Glutamatergic neuron (in vitro differentiated cells): ENCODE measurements at regions not wholly inside any gene's neighbourhood (a gene's known extent, or its start where the extent isn't known, plus 50 kb on each side); places are given as distances from the start of the nearest gene placed in this dataset.

Experiments used
- DNase-seq: peaks from one replicate; pipeline ENCODE4 v3.0.0; 2022
- H3K27ac Mint-ChIP-seq: one replicate; pipeline ENCODE4 v1.8.0; 2020; ENCODE audit warnings: mild to moderate bottlenecking, mixed read lengths, inconsistent platforms; ENCODE audit not compliant: unreplicated experiment
- H3K27me3 Mint-ChIP-seq: one replicate; pipeline ENCODE4 v1.8.0; 2020; ENCODE audit warnings: mild to moderate bottlenecking, moderate library complexity, mixed read lengths, inconsistent platforms; ENCODE audit not compliant: unreplicated experiment
- H3K36me3 Mint-ChIP-seq: one replicate; pipeline ENCODE4 v1.8.0; 2020; ENCODE audit warnings: mild to moderate bottlenecking, mixed read lengths, inconsistent platforms; ENCODE audit not compliant: unreplicated experiment
- H3K4me1 Mint-ChIP-seq: one replicate; pipeline ENCODE4 v1.8.0; 2020; ENCODE audit warnings: mild to moderate bottlenecking, low read depth, mixed read lengths, inconsistent platforms; ENCODE audit not compliant: unreplicated experiment
- H3K4me3 Mint-ChIP-seq: one replicate; pipeline ENCODE4 v1.8.0; 2020; ENCODE audit warnings: mild to moderate bottlenecking, mixed read lengths, inconsistent platforms; ENCODE audit not compliant: unreplicated experiment
- H3K9me3 Mint-ChIP-seq: one replicate; pipeline ENCODE4 v1.8.0; 2020; ENCODE audit warnings: mild to moderate bottlenecking, moderate library complexity, mixed read lengths, inconsistent platforms; ENCODE audit not compliant: unreplicated experiment
- TF ChIP-seq, protein P1 (sequence below): fragments of 200-600 bp; sonication (generic); IDR thresholded peaks from one replicate; pipeline ENCODE4 v1.5.0; 2021; ENCODE audit not compliant: partially characterized antibody, unreplicated experiment

DNA sequence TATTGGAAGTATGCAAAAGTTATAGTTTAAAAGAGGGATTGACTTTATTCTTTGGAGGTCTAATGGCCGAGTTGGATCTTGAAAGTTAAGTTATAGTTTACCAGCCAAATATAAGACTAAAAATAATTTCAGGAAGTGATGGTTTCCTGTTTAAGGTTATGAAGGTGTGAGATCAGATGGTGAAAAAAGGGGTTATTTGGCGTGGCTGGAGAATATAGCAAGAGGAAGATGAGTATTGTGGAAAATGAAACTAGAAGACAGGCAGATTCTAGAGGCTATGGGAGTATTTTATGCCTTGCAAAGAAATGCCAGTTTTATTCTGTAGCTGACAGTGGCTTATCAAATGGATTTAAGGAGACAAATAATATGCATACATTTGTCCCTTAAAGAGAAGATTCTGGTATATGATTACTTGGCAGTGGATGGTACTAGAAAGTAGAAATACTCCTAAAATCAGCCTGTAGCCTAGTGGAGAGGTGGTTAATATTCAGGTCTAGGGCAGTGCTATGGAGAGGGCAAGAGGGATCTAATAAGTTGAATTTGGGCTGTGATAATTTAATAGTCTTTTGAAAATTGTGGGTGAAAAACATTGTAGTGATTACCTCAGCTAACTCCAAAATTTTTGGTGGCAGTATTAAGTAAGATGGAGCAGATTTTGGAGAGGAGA is 1091.8 kb upstream of the ATXN7L3B start:
- TF ChIP-seq, protein P1, sequence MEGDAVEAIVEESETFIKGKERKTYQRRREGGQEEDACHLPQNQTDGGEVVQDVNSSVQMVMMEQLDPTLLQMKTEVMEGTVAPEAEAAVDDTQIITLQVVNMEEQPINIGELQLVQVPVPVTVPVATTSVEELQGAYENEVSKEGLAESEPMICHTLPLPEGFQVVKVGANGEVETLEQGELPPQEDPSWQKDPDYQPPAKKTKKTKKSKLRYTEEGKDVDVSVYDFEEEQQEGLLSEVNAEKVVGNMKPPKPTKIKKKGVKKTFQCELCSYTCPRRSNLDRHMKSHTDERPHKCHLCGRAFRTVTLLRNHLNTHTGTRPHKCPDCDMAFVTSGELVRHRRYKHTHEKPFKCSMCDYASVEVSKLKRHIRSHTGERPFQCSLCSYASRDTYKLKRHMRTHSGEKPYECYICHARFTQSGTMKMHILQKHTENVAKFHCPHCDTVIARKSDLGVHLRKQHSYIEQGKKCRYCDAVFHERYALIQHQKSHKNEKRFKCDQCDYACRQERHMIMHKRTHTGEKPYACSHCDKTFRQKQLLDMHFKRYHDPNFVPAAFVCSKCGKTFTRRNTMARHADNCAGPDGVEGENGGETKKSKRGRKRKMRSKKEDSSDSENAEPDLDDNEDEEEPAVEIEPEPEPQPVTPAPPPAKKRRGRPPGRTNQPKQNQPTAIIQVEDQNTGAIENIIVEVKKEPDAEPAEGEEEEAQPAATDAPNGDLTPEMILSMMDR: no peak
- no peak overlapping the region for H3K4me3 Mint-ChIP-seq
- H3K27me3 Mint-ChIP-seq: no peaks in the 10 kb centered on the region
- H3K27ac Mint-ChIP-seq: no peak overlapping the region
- no peaks in the 10 kb centered on the region for H3K9me3 Mint-ChIP-seq
- DNase-seq: no peak
- H3K36me3 Mint-ChIP-seq: no peaks in the 10 kb centered on the region
- no peaks in the 10 kb centered on the region for H3K4me1 Mint-ChIP-seq

DNA sequence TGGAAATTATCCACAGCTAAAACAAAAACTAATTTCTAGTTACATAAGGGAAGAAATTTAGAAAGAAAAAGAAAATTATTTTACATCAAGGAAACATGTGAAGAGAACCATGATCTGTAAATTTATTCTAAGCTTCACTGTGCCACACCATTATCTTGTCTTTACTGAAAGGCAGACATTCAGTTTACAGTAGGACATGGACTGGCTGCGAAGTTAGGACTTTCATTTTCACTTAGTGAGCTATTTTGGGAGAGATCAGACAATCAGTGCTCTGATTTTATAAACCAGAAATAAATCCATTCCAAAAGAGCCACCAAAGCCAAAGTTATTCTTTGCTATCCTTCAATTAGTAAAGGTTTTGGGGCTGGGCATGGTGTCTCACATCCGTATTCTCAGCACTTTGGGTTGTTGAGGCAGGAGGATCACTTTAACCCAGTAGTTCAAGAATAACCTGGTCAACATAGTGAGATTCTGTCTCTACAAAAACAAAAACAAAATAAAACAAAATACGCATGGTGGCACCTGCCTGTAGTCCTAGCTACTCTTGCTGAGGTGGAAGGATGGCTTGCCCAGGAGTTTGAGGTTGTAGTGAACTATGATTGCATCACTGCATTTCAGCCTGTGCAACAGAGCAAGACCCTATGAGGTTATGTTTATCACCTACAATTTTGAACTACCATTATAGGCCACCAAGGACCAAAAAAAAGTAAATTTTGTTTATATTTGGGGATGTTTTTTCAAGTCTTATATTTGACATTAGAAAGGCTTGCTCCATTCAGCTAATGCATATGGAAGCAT is 1084.8 kb upstream of the ATXN7L3B start:
- no peaks in the 10 kb centered on the region for H3K36me3 Mint-ChIP-seq
- TF ChIP-seq, protein P1: no peak
- no peaks in the 10 kb centered on the region for H3K9me3 Mint-ChIP-seq
- no peak for DNase-seq
- H3K27ac Mint-ChIP-seq: no peak overlapping the region
- no peak overlapping the region for H3K4me3 Mint-ChIP-seq
- no peaks in the 10 kb centered on the region for H3K27me3 Mint-ChIP-seq
- no peaks in the 10 kb centered on the region for H3K4me1 Mint-ChIP-seq

DNA sequence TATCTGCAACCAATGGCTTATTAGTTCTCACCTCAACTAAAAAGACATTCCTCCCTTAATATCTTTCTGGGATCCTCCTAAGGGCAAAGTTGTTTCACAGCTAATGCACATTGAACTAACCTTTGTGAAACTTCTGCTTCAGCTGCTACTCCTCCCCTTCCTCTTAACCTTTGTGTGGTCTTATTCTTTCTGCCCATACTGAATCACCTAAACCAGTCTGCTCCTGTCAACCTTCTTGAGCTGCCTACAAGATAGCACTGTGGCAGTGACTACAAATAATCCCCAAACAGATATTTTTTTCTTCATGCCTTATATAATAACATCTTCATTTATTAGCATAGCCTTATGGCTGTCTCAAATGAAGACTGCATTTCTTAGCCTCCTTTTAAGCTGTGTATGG is 1077.4 kb upstream of the ATXN7L3B start:
- H3K27me3 Mint-ChIP-seq: no peaks in the 10 kb centered on the region

DNA sequence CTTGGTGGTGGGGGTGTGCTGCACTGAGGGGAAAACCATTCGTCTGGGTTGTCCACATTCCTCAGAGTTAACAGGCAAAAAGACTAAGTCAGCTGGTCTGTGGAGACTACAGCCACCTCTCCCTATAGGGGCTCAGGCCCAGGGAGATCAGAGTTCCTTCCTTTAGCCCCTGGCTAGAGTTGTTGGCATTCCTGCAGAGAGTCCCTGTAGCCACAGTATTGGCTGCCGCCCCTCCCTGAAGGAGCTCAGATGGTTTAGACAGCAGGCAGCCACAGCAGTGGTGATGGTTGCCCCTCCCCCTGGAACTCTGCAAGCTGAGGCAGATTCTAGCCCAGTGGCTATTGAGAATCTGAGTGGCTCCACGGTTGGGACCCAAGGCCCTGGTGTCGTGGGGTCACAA is 1072.5 kb upstream of the ATXN7L3B start:
- TF ChIP-seq, protein P1: no peak
- no peak for DNase-seq
- no peak overlapping the region for H3K4me3 Mint-ChIP-seq
- H3K36me3 Mint-ChIP-seq: no peaks in the 10 kb centered on the region
- H3K9me3 Mint-ChIP-seq: no peaks in the 10 kb centered on the region
- H3K4me1 Mint-ChIP-seq: no peaks in the 10 kb centered on the region
- H3K27me3 Mint-ChIP-seq: no peaks in the 10 kb centered on the region
- no peak overlapping the region for H3K27ac Mint-ChIP-seq

More for the DNA sequence above, 1077.4 kb upstream of the ATXN7L3B start:
- H3K4me3 Mint-ChIP-seq: no peak overlapping the region
- no peak for DNase-seq
- H3K4me1 Mint-ChIP-seq: no peaks in the 10 kb centered on the region
- no peaks in the 10 kb centered on the region for H3K9me3 Mint-ChIP-seq
- H3K36me3 Mint-ChIP-seq: no peaks in the 10 kb centered on the region
- H3K27ac Mint-ChIP-seq: no peak overlapping the region
- TF ChIP-seq, protein P1: no peak

DNA sequence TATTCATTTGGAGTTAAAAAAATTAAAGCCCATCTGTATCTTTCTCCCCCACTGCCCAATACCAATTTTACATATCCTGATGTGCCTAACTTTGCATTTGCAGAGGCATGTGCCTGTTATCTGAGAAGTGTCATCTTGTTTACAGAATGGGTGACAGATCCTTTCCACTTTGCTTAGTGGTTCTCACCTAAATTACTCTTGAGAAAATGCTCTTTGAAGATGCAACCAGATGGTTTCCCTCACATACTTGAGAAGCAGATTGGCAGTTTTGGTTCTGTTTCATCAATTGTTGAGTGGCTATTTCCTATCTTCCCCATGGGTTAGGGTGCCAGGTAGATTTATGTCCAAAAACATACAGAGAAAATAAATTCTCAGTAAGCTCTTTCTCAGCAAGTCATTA is 1051.4 kb upstream of the ATXN7L3B start:
- peaks cover 6% of the 10 kb centered on the region for H3K4me1 Mint-ChIP-seq
- TF ChIP-seq, protein P1: no peak
- no peak for DNase-seq
- no peak overlapping the region for H3K27ac Mint-ChIP-seq
- H3K27me3 Mint-ChIP-seq: no peaks in the 10 kb centered on the region
- H3K36me3 Mint-ChIP-seq: peaks cover 5% of the 10 kb centered on the region
- no peaks in the 10 kb centered on the region for H3K9me3 Mint-ChIP-seq
- no peak overlapping the region for H3K4me3 Mint-ChIP-seq
